Esophagus muscularis mucosa (tissue), 4 donors: ENCODE measurements at regions not wholly inside any gene's neighbourhood (a gene's known extent, or its start where the extent isn't known, plus 50 kb on each side); places are given as distances from the start of the nearest gene placed in this dataset.
A peak's percentile ranks its signal among the peaks of the same experiment; 100 is the strongest.
"Not testable (repeated sequence)": the region's sequence is repeated elsewhere in the genome, so short reads cannot be mapped to it uniquely, and the experiment has no call there.

Experiments used
- DNase-seq: peaks from one replicate; pipeline ENCODE4 v3.0.0-alpha.2; 2017; ENCODE audit errors: extremely low spot score
- H3K27ac ChIP-seq, 4 donors: fragments of 200-600 bp; sonication (generic); replicated peaks in 1 of 4; 1 replicate in 3 of 4; 2 replicates in 1 of 4; pipeline ENCODE4 v1.5.1; 2016 to 2019; ENCODE audit warnings: mild to moderate bottlenecking in 1 of 4
- H3K27me3 ChIP-seq, 4 donors: fragments of 200-600 bp; sonication (generic); one replicate each; pipeline versions ENCODE4 v1.5.1 to v1.6.0; 2016 to 2019
- H3K36me3 ChIP-seq, 4 donors: fragments of 200-600 bp; sonication (generic); one replicate each; pipeline ENCODE4 v1.5.1; 2016 to 2019
- H3K4me1 ChIP-seq, 4 donors: fragments of 200-600 bp; sonication (generic); one replicate each; pipeline ENCODE4 v1.5.1; 2016 to 2019
- H3K4me3 ChIP-seq, 4 donors: fragments of 200-600 bp; sonication (generic); 1 replicate in 2 of 4; 2 replicates in 2 of 4; pipeline ENCODE4 v1.5.1; 2016 to 2019; ENCODE audit warnings: mild to moderate bottlenecking in 4 of 4, moderate library complexity in 1 of 4
- H3K9me3 ChIP-seq, 4 donors: fragments of 200-600 bp; sonication (generic); 1 replicate in 3 of 4; 2 replicates in 1 of 4; pipeline ENCODE4 v1.5.1; 2016 to 2019
- EP300 ChIP-seq: sonication (generic); formaldehyde crosslinking; IDR thresholded peaks from one replicate; pipeline ENCODE4 v1.6.1; 2017; ENCODE audit warnings: antibody characterized with exemption
- POLR2A ChIP-seq: fragments of 450-650 bp; IDR thresholded peaks from one replicate; pipeline ENCODE4 v1.6.1; 2017; ENCODE audit warnings: antibody characterized with exemption, moderate library complexity, mild to moderate bottlenecking, low read depth
- POLR2AphosphoS5 ChIP-seq, 2 donors: sonication (generic); formaldehyde crosslinking; IDR thresholded peaks; one replicate each; pipeline ENCODE4 v1.6.1; 2017; ENCODE audit warnings: antibody characterized with exemption in 2 of 2
- WGBS: methylation state at CpG from one replicate; pipeline ENCODE4 v1.1.5; 2018; 5-methylcytosine and 5-hydroxymethylcytosine counted together
- intact Hi-C: fragments of 100-400 bp; cut with DNase I; formaldehyde crosslinking; loops from one replicate; pipeline ENCODE4 v1.15.1; 2023
- TF ChIP-seq, protein P1 (sequence below), 3 experiments: fragments of 200-600 bp in 2 of 3; fragments of 450-650 bp in 1 of 3; sonication (generic) in 2 of 3; IDR thresholded peaks; one replicate each; pipeline ENCODE4 v1.5.1; 2017 to 2019; ENCODE audit warnings: antibody characterized with exemption in 3 of 3, mild to moderate bottlenecking in 2 of 3, moderate library complexity in 1 of 3

DNA sequence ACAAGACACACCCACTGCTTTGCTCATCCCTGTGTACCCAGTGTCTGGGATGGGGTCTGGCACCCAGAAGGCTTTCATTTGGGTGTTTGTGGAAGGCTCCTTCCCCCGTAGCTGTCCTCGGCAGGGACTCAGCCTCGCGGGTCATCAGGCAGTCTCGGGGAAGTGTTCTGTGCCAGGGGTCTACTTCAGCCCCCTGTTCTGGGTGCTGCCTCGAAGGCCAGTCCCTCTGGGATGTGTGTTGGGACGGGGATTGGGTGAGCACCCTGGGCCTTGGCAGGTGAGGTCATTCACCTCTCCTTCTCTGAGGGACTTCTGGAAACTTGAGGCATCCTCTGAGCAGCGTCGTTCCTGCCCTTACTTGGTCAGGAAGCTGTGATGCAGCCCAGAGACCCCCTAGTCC is 65.5 kb downstream of the RPUSD4 start:
- Histone ChIP-seq H3K4me1 (peaks cover 6 to 33% (median 26%) of the 10 kb centered on the region in 4 donors), H3K27ac (no peak overlapping the region), H3K4me3 (no peak overlapping the region), H3K27me3 (no peaks in the 10 kb centered on the region), H3K36me3 (no peaks in the 10 kb centered on the region), H3K9me3 (no peaks in the 10 kb centered on the region)
- WGBS, result 91% methylated on average over 8 of the region's 9 CpGs
- TF ChIP-seq POLR2AphosphoS5 (IDR thresholded peaks at IDR 0.05), result no peak
- TF ChIP-seq POLR2A, result no peak
- TF ChIP-seq EP300, result no peak
- TF ChIP-seq, protein P1, sequence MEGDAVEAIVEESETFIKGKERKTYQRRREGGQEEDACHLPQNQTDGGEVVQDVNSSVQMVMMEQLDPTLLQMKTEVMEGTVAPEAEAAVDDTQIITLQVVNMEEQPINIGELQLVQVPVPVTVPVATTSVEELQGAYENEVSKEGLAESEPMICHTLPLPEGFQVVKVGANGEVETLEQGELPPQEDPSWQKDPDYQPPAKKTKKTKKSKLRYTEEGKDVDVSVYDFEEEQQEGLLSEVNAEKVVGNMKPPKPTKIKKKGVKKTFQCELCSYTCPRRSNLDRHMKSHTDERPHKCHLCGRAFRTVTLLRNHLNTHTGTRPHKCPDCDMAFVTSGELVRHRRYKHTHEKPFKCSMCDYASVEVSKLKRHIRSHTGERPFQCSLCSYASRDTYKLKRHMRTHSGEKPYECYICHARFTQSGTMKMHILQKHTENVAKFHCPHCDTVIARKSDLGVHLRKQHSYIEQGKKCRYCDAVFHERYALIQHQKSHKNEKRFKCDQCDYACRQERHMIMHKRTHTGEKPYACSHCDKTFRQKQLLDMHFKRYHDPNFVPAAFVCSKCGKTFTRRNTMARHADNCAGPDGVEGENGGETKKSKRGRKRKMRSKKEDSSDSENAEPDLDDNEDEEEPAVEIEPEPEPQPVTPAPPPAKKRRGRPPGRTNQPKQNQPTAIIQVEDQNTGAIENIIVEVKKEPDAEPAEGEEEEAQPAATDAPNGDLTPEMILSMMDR (IDR thresholded peaks at IDR 0.05), result no peak
- intact Hi-C loops, result no loop called here
- no peak for DNase-seq

DNA sequence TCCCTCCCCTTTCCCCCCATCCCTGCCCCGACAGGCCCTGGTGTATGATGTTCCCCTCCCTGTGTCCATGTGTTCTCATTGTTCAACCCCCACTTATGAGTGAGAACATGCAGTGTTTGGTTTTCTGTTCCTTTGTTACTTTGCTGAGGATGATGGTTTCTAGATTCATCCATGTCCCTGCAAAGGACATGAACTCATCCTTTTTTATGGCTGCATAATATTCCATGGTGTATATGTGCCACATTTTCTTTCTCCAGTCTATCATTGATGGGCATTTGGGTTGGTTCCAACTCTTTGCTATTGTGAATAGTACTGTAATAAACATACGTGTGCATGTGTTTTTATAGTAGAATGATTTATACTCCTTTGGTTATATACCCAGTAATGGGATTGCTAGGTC is 68.0 kb downstream of the RPUSD4 start:
- peaks cover 31 to 57% (median 51%) of the 10 kb centered on the region in 4 donors for H3K4me1 ChIP-seq
- H3K36me3 ChIP-seq, H3K27me3 ChIP-seq, DNase-seq, H3K9me3 ChIP-seq, H3K27ac ChIP-seq, intact Hi-C loops, H3K4me3 ChIP-seq: not testable (repeated sequence)
- 85% methylated on average over 2 of the region's 2 CpGs for WGBS

DNA sequence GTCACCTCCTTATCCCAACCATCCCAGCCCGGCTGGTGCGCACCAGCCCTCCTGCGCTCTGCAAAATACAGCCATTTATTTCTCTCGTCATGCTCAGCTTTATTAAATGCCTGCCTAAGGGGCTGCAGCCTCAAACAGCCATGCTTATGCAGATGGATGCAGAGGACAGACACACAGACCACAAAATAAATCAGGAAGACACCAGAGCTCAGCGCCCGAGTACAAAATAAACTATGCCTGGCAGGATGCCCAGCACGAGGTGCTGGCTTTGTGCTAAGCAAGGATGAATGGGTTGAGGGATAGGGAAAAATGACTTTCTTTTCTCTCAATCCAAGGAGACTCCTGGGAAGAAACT is 70.5 kb downstream of the RPUSD4 start:
- no peaks in the 10 kb centered on the region for H3K9me3 ChIP-seq
- H3K36me3 ChIP-seq, result no peaks in the 10 kb centered on the region
- no peaks in the 10 kb centered on the region for H3K27me3 ChIP-seq
- WGBS, result 8% methylated on average over 6 of the region's 7 CpGs
- H3K27ac ChIP-seq, result peak overlapping the region; percentile 74 to 84 (median 78)
- peaks cover 42 to 65% (median 63%) of the 10 kb centered on the region in 4 donors for H3K4me1 ChIP-seq
- DNase-seq, result no peak
- intact Hi-C loops, result no loop called here
- no peak for TF ChIP-seq POLR2A
- no peak for TF ChIP-seq EP300
- TF ChIP-seq, protein P1 (IDR thresholded peaks at IDR 0.05), result no peak
- peak in 1 of 2 donors; percentile 60 for TF ChIP-seq POLR2AphosphoS5 (IDR thresholded peaks at IDR 0.05)
- peak overlapping the region; percentile 4 to 17 (median 10) for H3K4me3 ChIP-seq

DNA sequence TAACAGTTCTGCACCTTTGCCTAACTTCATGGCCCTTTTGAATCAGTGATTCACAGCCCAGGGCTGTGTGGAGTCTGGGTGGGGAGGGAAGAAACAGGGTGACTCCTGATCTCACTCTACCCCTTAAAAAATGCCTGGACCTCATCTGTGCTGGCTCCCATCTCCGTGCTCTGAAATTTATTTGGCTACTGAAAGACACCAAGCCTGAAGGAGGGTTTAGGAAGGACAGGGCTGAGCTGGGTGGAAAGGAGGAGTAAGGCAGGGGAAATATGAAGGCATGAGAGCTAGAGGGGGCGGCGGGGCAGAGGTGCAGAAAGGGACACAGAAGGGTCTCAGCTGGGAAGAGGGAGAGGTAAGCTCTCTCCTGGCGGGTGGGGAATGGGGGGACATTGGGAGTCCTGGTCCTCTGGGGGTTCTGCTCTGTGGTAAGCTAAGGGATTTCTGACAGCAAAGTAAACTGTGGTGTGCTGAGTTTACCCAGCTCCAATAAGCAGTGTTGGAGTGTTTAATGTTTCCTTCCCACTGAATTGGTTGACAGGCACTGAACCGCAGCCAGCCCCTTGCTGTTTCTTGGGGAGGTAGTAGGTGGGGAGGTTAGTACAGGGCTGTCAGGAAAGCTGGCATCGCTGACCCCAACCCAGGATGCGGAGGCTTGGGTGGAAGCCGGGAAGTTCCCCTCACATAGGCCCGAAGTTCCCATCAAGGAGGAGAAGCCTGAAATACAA is 71.1 kb downstream of the RPUSD4 start:
- no peak for DNase-seq
- Histone ChIP-seq H3K4me3 (peak overlapping the region; percentile 4 to 17 (median 12)), H3K36me3 (no peaks in the 10 kb centered on the region)

More for the DNA sequence above, 71.1 kb downstream of the RPUSD4 start:
- TF ChIP-seq EP300 (no peak), POLR2A (no peak), POLR2AphosphoS5 (IDR thresholded peaks at IDR 0.05) (no peak)
- TF ChIP-seq, protein P1 (IDR thresholded peaks at IDR 0.05), result no peak
- Histone ChIP-seq H3K4me1 (peaks cover 46 to 70% (median 68%) of the 10 kb centered on the region in 4 donors), H3K27me3 (no peaks in the 10 kb centered on the region), H3K27ac (peak overlapping the region; percentile 74 to 84 (median 78)), H3K9me3 (no peaks in the 10 kb centered on the region)
- WGBS, result 33% methylated on average over 9 of the region's 9 CpGs
- intact Hi-C loops, result no loop called here
